NCI-H1417 (cell line): ENCODE measurements at regions not wholly inside any gene's neighbourhood (a gene's known extent, or its start where the extent isn't known, plus 50 kb on each side); places are given as distances from the start of the nearest gene placed in this dataset.
A peak's percentile ranks its signal among the peaks of the same experiment; 100 is the strongest.

ENCODE experiments used
- DNase-seq, 3 experiments: peaks; one replicate each; lab custom pipeline; 2025; lab: John Stamatoyannopoulos, UW

DNA sequence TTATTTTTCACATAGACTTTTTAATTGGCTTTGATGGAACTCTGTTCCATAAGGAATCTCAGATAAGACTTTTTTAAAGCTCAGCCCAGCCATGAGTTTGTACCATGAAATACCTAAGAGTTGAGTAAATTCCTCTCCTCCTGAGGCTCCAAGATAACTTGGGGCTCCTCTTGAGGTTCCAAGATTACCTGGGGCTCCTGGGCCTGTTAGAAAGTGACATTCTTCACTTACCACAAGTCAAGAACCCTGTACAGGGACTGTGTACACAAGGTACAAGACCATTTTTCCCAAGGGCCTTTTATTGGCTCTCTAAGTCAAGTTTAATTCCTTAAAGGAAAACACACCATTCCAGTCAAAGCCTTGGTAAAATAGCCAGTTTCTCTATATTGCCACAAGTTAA, 111.3 kb upstream of the PRR20G start:
- DNase-seq, result no peak

DNA sequence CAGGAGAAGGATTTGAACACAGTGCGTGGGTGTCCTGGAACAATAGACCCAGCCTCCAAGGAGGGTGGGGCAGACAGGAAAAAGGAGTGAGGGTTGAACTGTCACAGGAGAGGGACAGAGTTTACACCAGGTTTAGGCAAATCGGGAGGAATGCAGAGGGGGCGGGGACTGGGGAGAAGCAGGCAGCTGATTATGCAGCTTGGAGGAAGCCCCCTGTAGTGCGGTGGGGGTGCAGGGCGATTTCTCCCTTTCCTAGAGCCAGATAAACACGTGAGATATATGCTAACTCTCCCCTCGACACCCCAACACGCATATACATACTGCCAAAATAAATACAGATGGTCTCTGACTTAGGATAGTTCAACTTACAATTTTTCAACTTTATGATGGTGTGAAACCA, 108.6 kb upstream of the PRR20G start:
- DNase-seq, result no peak

DNA sequence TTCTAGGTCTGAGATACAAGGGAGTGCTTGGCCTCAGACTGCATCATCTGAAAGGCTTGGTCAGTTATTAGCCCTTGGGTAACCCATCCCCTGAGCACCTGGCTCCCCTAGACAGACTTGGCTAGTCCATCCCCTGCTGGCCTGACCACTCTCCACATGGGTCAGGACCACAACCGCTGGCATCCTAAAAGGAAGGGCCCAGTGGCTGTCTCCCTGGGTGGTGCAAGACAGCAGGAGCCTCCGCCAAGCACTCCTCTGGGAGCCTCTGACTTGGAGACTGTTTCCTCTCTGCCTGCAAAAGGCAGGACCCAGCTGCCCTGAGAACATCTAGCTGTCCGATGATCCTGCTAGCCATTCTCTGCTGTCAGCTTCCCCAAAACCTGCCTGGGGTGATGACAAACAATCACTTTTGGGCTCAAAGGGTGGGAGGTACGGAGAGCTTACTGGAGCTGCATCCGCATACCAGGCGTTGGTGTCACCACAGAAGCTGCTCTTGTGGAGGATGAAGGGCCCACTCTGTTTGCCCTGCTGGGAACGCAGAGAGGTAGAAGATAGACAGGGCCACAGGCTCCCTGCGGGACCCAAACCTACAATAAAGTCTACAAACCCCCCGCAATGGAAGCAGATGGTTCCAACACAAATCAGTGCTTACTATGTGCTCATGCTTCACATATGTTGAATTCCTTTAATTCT, 108.0 kb upstream of the PRR20G start:
- DNase-seq, result no peak

DNA sequence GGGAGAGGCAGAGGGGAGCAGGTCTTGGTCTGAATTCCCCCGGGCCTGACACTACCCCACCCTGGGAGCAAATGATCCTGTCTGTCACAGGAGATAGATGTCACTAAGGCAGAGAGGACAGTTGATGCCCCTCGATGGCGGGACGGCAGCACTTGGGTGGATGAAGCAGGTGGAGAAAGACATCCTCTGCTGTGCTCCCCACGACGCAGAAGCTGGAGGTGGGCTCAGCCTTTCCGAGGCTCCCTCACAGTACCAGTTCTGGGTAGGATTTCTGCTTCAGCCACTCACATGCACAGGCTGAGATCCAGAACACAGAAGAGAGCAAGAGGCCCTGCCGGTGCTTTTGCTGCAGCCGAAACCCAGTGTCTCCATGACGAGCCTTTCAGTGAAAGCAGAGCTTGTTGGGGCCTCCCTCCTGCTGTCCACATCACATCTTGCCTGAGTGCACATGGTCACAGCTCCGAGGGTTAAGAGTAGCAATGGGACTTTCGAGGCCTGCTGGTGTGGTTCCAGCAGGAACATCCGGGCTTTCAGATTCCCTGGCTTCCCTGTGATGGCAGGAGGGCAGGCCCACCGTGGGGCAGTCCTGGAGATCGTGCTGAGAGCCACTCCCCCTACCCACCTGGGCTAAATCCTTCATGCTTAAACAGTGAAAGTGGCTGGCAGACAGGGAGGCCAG, 107.3 kb upstream of the PRR20G start:
- DNase-seq, result no peak

DNA sequence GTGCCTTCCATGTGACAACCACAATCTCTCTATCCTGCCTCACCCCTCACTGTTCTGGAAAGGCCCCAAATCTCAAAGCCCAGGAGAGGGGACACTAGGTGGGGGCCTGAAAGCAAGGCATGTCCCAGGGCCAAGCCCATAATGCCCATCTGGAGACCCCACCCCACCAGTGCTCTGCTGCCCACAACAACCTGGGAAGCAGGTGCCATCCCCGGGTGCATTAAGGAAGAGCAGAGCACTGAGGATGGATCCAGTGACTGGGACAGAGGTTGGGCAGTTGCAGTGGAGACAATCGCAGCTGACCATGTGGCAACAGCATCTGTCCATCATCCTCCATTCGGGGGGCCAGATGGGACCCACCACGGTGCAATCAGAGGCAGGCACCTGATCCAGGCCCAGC, 106.2 kb upstream of the PRR20G start:
- DNase-seq, result no peak

DNA sequence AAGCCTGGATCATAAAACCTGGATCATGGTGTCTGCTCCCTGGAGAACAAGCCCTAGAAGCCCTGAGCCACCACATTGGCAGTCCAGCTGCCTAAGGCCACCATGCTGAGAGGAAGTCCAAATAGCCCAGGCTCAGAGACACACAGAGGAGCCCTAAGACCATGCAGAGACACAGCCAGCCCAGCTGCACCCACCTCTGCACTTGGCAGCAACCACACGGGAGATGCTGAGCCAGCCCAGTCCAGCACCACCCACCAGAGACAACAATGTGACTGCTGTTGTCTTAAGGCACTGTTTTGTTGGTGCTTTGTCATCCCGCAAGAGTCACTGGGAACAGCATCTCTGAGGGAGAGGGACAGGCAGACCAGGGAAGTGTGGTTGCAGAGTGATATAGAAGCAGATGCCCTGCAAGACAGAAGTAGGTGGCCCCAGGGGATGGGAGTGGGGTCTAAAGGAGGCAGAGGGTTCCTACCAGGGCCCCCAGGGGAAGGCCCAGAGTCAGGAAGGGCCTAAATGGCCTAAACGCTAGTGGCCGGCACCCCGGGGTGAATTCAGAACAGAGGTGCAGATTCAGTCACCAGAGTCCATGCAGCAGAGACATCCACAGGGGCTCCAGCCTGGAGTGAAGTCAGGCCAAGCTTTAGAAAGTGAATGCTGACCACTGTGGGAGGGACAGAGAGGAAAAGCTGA, 105.4 kb upstream of the PRR20G start:
- no peak for DNase-seq

DNA sequence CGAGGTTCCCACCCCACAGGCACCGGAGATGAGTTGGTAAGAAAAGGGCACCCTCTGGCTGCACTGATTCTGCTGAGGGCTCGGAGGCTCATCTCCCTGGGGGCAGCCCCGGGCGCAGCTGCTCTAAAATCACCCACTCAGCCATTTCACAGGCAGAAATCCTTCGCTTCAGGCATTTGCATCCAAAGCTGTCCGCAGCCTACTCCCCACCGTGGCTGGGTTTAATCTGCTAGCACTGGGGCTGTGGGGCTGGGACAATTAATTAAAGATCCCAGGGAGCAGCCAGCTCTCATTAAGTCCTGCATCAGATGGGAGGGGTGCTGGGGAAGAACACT, 104.3 kb upstream of the PRR20G start:
- DNase-seq, result peak in 1 of 3 experiments; percentile 18

DNA sequence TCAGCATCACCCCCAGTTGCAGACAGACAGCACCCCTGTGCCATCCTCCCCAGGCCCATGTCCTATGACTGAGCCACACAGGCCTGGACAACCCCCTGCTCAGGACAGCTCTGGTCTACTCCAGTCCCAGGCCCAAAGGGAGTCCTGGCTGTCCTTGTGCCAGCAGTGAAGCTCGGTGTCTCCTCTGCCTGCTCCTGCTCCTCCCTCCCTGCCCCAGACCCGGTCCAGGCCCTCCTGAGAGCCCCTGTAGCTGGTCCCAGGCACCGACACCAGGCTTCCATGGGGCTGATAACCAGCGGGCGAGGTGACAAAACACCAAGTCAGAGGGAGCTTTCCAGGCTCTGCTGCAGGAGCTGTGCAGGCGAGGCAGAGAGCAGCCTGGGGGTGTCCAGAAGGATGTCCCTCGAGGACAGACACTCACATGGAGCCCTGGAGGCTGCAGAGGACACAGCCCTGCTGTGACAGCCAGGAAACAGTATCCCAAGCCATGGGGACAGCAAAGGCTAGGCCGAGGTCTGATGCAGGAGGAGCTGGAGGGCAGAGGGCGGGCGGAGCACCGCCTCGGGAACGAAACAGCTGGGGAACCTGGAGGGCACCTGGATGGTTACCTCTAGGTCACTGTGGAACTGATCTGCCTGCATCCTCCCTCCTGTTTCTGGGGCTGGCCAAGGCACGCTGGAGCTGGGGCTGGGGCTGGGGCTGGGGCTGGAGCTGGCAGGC, 103.8 kb upstream of the PRR20G start:
- no peak for DNase-seq

DNA sequence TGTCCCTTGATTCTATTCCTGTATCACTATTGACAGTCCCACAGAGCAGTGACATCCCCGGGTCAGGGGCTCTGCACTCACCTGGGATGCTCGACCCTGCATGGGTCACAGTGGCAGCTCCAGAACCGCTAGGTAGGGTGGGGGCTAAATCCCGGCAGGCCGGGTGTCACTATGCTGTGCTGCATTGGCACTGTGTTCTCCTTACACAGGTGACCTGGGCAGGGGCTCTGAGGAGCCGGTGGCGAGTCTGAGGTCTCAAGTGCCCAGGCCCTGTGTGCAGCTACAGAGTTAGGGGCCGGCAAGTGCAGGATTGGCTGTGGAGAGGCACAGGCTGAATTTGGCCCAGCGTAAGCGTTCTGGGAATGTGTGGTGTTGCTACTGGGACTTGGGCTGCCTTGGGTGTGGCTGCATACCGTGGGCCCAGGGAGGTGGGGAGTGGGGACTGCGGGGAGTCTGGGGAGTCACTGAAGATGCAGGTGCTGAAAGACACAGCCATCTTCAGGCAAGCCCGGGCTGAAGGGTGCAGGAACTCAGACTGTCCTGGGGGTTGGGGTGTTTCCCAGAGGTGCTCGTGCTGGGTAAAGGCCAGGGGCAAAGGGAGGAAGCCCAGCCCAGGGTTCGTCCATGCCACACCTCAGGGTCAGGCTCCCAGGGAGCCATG, 102.6 kb upstream of the PRR20G start:
- DNase-seq, result no peak

DNA sequence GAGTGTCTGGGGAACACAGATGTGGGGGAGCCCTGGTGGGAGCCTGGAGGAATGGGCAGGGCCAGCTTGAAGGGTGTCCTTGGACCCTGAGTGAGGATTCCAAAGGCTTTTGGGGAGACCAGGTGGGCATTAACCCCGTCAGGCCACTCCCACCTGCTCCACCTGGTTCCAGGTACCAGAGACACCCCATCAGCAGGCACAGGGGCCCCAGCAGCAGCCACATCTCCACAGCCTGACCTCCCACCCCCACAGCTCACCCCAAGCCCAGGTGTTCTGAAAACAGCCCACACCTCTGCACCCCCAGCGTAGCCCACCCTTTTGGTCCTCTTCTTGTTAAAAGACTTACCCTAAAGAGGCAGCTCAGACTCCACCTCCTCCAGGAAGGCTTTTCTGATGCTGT, 102.1 kb upstream of the PRR20G start:
- no peak for DNase-seq

DNA sequence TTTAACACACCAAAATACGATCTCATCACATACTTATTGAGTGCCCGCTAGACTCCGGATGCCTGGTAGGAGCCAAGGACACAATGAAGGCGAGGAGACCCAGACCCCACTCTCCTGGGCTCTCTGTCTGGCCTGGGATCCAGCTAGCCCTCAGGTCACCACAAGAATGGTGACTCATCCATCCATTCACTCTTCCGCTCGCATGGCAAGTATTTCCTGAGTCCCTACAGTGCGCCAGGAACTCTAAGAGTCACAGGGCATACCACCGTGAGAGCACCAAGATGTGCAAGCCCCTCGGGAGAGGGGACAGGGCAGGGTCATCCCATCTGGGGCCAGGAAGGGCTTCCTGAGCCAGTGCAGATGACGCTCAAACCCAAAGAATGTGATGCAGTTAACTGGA, 101.6 kb upstream of the PRR20G start:
- DNase-seq, result no peak

DNA sequence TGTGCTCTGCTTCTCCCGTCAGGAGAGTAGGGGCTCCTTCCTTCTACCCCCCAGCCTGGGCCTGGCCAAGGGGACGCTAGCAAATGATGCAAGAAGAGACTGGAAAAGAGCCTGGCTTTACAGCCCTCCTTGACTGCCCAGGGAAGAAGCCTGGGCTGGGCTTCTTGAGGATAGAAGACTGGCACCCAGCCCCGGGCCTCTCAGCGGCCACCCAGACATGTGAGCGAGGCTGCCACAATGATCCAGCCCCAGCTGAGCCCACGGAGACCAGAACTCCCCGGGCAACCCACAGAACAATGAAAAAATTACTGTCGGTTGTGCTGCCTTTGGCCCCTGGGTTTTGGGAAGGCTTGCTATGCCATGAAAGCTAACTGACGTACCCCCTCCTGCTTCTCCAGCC, 100.6 kb upstream of the PRR20G start:
- no peak for DNase-seq

DNA sequence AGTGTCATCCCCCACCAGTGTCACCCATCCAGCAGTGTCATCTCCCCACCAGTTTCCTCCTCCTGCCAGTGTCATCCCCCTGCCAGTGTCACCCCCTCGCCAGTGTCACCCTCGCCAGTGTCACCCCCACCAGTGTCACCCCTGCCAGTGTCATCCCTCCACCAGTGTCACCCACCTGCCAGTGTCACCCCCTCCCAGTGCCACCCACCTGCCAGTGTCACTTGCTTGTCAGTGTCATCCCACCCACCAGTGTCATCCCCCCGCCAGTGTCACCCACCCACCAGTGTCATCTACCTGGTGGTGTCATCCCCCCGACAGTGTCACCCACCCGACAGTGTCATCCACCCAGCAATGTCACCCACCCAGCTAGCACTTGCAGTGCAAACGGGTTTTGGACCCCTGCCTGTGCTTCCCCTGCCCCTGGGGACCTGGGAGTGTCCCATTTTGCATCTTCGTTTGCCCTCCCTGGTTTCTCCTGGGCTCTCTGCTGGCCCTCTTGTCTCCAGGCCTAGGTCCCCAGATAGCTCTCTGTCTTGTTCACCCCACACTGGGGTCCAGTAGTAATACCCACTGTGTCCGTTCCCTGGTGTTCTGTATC, 99.8 kb upstream of the PRR20G start:
- DNase-seq, result no peak

DNA sequence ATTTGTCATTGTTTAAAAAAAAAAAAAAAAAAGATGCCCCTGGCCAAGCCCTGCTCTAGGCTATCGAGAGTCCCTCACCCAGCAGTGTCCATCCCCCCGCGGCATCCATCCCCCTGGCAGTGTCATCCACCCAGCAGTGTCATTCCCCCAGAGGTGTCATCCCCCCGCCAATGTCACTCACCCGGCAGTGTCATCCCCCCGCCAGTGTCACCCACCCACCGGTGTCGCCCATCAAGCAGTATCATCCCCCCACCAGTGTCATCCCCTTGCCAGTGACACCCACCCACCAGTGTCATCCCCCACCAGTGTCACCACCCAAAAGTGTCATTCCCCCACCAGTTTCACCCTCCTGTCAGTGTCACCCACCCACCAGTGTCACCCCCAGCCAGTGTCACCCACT, 99.3 kb upstream of the PRR20G start:
- no peak for DNase-seq

DNA sequence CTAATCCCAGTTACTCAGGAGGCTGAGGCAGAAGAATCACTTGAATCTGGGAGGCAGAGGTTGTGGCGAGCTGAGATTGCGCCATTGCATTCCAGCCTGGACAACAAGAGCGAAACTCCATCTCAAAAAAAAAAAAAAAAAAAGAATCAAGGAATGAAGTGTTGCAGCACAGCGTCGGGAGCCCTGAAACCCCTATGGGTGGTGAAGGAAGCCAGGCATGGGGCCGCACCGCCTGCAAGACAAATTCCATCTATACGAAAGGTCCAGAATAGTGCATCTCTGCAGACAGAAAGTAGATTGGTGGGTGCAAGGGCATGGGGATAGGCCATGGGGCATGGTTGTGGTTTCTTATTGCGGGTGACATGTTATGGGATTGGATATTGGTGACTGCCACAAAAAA, 98.6 kb upstream of the PRR20G start:
- no peak for DNase-seq

DNA sequence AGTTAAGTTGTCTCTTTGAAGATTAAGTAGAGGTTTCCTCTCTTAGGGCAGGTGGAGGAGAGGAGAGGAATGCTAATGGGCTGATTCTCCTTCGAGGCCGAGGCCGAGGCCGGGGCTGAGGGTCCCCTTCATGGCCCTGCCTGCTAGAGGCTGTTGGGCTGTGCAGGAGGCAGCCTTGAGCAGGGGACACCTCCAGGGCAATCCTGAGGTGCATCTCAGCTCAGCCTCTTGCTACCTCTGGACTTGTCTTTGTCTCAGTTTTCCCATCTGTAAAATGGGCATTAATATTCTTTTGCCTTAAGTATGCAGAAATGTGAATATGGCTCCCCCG, 97.7 kb upstream of the PRR20G start:
- no peak for DNase-seq

DNA sequence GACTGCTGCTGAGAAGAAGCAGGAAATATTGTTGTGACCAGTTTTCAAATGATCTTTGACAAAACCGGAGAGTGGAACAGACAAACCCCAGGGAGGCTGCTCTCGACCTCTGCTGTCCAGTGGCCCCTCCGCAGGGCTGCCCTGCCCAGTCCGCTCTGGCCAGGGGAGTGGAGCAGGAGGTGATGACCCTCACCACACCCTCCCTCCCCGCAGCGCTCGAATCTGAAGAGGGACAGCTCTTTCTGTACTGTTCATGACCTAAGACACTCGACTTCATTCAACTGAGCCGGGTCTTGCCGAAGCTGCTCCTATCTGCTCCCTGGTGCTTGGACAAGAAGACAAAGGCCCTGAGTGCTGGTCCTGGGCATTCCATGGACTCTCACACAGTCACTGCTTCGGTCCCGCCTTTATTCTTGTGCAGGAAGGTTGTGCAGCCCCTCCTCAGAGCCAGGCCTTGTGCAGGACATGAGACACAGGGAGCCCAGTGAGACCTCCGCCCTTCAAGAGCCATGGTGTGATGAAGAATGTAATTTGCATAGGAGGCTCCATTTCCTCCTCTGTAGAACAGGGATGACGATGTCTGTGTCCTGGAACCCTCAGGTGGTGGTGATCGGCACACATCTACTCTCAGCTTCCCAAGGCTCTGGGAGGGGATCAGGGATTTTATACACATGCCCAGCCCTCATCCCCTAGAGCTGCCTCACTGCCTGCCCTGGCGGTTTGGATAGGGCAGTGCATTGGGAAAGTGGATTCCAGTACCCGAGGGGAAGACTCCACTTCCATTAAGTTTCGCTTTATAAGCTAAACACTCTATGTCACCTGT, 97.1 kb upstream of the PRR20G start:
- no peak for DNase-seq

DNA sequence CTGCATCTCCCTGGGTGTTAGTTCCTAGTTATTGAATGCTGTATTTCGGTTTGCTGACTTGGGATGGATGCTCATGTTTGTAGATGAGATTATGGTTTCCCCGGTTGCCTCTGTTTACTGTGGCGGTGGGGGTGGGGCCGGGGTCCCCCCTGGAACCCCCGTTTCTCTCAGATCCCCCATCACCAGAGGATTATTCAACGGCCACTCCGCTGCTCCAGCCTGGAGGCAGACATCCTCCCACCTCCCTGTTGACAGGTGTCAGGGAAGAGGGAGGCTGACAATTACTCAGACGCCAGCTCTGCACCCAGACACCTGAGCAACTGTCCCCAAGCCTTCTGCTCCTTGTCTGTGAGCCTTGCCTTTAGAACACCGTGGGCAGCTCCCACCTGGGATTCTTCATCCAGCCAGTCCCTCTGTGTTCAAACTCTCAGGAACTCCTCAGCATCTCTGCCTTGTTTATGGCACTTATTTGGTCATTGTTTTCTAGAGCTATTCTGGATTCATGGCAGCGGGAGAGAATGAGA, 95.9 kb upstream of the PRR20G start:
- peak in 2 of 3 experiments; percentile 27 to 53 for DNase-seq

DNA sequence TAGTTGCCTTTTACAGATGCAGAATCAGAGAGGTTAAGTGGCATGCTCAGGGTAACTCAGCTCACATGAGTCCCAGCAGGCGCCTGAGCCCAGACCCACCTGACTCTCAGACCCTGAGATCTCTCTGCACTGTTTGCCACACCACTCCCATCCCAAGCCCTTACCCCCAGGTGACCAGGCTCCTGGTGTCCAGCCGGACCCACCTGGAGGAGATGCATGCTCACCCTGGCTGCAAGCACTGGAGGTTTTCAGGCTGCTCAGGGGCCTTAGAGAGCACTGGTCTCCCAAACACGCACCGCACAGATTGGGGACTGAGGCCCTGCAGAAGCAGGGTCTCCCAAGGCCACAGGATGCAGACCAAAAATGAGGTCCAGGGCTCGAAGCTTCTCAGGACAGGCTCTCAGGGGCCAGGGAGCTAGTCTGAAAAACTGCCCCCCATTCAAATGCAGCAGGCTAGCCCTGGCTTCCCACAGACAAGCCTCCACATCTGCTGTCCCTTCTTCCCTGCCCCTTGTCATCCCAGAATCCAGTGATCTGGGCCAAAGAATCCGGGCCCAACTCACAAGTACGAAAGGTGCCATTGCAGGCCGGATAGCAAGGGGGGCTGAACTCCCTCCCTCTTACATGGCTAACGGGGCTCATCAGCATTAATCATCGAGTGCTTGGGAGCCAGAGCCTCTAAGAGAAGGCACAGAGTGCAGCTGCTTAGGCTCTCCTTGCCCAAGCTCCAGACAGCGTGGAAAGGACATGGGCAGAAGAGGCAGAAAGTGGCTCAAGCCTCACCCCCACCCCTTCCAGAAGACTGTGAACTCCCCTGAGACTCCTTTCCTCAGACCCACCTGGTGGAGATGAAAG, 90.2 kb upstream of the PRR20G start:
- peak in 1 of 3 experiments; percentile 37 for DNase-seq
